HepG2 (cell line): ENCODE measurements at regions not wholly inside any gene's neighbourhood (a gene's known extent, or its start where the extent isn't known, plus 50 kb on each side); places are given as distances from the start of the nearest gene placed in this dataset.
A peak's percentile ranks its signal among the peaks of the same experiment; 100 is the strongest.

Source experiments
- ATF7 ChIP-seq, 2 experiments: fragments of 450-650 bp in 1 of 2; sonication (generic) in 1 of 2; formaldehyde crosslinking in 1 of 2; IDR thresholded peaks; 2 replicates each; pipeline versions ENCODE4 v1.4.0 to v1.6.1; 2016 to 2020; ENCODE audit warnings: antibody characterized with exemption in 1 of 2, mild to moderate bottlenecking in 1 of 2, missing genetic modification reagents in 1 of 2
- ATRX ChIP-seq: sonication (generic); formaldehyde crosslinking; IDR thresholded peaks from 2 replicates; pipeline ENCODE4 v1.4.0; 2020; ENCODE audit warnings: missing genetic modification reagents, borderline replicate concordance
- EP300 ChIP-seq, 3 experiments: sonication (generic) in 1 of 3; formaldehyde crosslinking in 1 of 3; IDR thresholded peaks; 2 replicates each; pipeline versions ENCODE4 v1.5.1 to v1.6.1; 2011 to 2020; ENCODE audit warnings: low read depth in 2 of 3, low read length in 2 of 3, borderline replicate concordance in 1 of 3, improper control_type of control experiment in 1 of 3, mild to moderate bottlenecking in 1 of 3, missing genetic modification reagents in 1 of 3, moderate library complexity in 1 of 3
- FOXA3 ChIP-seq: IDR thresholded peaks from 2 replicates; pipeline ENCODE4 v1.6.1; 2016; ENCODE audit warnings: missing genetic modification reagents, missing compliant biosample characterization
- FOXC1 ChIP-seq: sonication (generic); formaldehyde crosslinking; IDR thresholded peaks from 2 replicates; pipeline ENCODE4 v1.8.0; 2022; ENCODE audit warnings: mild to moderate bottlenecking, missing genetic modification reagents, borderline replicate concordance
- FOXJ3 ChIP-seq: sonication (generic); formaldehyde crosslinking; IDR thresholded peaks from 2 replicates; pipeline ENCODE4 v1.4.0; 2020; ENCODE audit warnings: missing genetic modification reagents, mild to moderate bottlenecking, borderline replicate concordance
- FOXP1 ChIP-seq, 2 experiments: fragments of 450-650 bp in 1 of 2; IDR thresholded peaks; 2 replicates each; pipeline ENCODE4 v1.6.1; 2017 to 2018; ENCODE audit warnings: antibody characterized with exemption in 1 of 2
- HNF4G ChIP-seq, 2 experiments: sonication (generic) in 1 of 2; formaldehyde crosslinking in 1 of 2; IDR thresholded peaks; 2 replicates each; pipeline versions ENCODE4 v1.4.0 to v1.6.1; 2011 to 2020; ENCODE audit warnings: borderline replicate concordance in 2 of 2, low read depth in 2 of 2, mild to moderate bottlenecking in 2 of 2, low read length in 1 of 2, missing genetic modification reagents in 1 of 2, moderate library complexity in 1 of 2
- PAF1 ChIP-seq: IDR thresholded peaks from 2 replicates; pipeline ENCODE4 v1.6.1; 2016; ENCODE audit warnings: missing genetic modification reagents, missing compliant biosample characterization
- REPIN1 ChIP-seq: sonication (generic); formaldehyde crosslinking; IDR thresholded peaks from 2 replicates; pipeline ENCODE4 v1.8.0; 2022; ENCODE audit warnings: missing genetic modification reagents, low read depth, mild to moderate bottlenecking, borderline replicate concordance
- SETDB1 ChIP-seq: sonication (generic); formaldehyde crosslinking; IDR thresholded peaks from 2 replicates; pipeline ENCODE4 v1.5.1; 2020; ENCODE audit warnings: missing genetic modification reagents, mild to moderate bottlenecking, borderline replicate concordance
- SOX5 ChIP-seq: IDR thresholded peaks from 2 replicates; pipeline ENCODE4 v1.6.1; 2016; ENCODE audit warnings: borderline replicate concordance
- SP140L ChIP-seq: sonication (generic); formaldehyde crosslinking; IDR thresholded peaks from 2 replicates; pipeline ENCODE4 v1.4.0; 2020; ENCODE audit warnings: missing genetic modification reagents, borderline replicate concordance
- TMF1 ChIP-seq: sonication (generic); formaldehyde crosslinking; IDR thresholded peaks from 2 replicates; pipeline ENCODE4 v1.8.1; 2022; ENCODE audit warnings: low read depth, missing genetic modification reagents
- ZNF431 ChIP-seq: sonication (generic); formaldehyde crosslinking; IDR thresholded peaks from 2 replicates; pipeline ENCODE4 v1.9.0; 2022; ENCODE audit warnings: missing genetic modification reagents, low read depth, mild to moderate bottlenecking, borderline replicate concordance
- ZNF564 ChIP-seq: sonication (generic); formaldehyde crosslinking; IDR thresholded peaks from 2 replicates; pipeline ENCODE4 v1.8.1; 2023; ENCODE audit warnings: mild to moderate bottlenecking, missing genetic modification reagents
- ZNF7 ChIP-seq: IDR thresholded peaks from 2 replicates; pipeline ENCODE4 v1.6.1; 2016; ENCODE audit warnings: missing biosample characterization, missing genetic modification reagents
- TF ChIP-seq, protein P1 (sequence below): fragments of 450-650 bp; IDR thresholded peaks from 2 replicates; pipeline ENCODE4 v1.6.1; 2017; ENCODE audit warnings: mild to moderate bottlenecking
- TF ChIP-seq, protein P2 (sequence below): fragments of 450-650 bp; IDR thresholded peaks from 2 replicates; pipeline ENCODE4 v1.6.1; 2017
- TF ChIP-seq, protein P3 (sequence below): sonication (generic); formaldehyde crosslinking; IDR thresholded peaks from 2 replicates; pipeline ENCODE4 v1.8.0; 2022; ENCODE audit warnings: missing genetic modification reagents, mild to moderate bottlenecking, borderline replicate concordance
- TF ChIP-seq, protein P4 (sequence below): IDR thresholded peaks from 2 replicates; pipeline ENCODE4 v1.4.0; 2020; ENCODE audit warnings: mild to moderate bottlenecking, missing genetic modification reagents

DNA sequence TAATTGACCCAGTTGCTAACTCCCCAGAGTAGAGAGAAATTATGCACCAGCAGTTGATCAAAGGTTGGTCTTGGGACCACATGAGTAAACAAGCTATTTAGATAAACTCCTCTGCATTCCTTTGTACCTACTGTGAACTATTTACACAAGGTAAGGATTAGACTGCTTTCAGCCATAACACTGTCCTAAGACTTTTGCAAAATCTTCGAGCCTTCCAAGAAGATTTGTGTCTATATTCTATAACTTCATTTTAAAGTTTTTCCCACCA is 108.5 kb upstream of the UNC13C start (continued):
- TF ChIP-seq, protein P1, sequence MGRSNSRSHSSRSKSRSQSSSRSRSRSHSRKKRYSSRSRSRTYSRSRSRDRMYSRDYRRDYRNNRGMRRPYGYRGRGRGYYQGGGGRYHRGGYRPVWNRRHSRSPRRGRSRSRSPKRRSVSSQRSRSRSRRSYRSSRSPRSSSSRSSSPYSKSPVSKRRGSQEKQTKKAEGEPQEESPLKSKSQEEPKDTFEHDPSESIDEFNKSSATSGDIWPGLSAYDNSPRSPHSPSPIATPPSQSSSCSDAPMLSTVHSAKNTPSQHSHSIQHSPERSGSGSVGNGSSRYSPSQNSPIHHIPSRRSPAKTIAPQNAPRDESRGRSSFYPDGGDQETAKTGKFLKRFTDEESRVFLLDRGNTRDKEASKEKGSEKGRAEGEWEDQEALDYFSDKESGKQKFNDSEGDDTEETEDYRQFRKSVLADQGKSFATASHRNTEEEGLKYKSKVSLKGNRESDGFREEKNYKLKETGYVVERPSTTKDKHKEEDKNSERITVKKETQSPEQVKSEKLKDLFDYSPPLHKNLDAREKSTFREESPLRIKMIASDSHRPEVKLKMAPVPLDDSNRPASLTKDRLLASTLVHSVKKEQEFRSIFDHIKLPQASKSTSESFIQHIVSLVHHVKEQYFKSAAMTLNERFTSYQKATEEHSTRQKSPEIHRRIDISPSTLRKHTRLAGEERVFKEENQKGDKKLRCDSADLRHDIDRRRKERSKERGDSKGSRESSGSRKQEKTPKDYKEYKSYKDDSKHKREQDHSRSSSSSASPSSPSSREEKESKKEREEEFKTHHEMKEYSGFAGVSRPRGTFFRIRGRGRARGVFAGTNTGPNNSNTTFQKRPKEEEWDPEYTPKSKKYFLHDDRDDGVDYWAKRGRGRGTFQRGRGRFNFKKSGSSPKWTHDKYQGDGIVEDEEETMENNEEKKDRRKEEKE = no peak
- TF ChIP-seq FOXA3 (CRISPR knock-in tag) (peak; percentile 70; the same call in 1 of the 2 replicates), SOX5 (0 out of 2 replicates have a peak, but pooled peaks have one; percentile 12), ATRX (CRISPR knock-in tag) (no peak), ZNF431 (no peak), SETDB1 (CRISPR knock-in tag) (0 out of 2 replicates have a peak, but pooled peaks have one; percentile 36), ZNF7 (CRISPR knock-in tag) (no peak), ZNF564 (CRISPR knock-in tag) (no peak), ATF7 (IDR thresholded peaks at IDR 0.05) (no peak), ATF7 (CRISPR knock-in tag; IDR thresholded peaks at IDR 0.05) (no peak), FOXP1 (IDR thresholded peaks at IDR 0.05) (no peak), FOXP1 (CRISPR knock-in tag; IDR thresholded peaks at IDR 0.05) (peak; percentile 33; the same call in 1 of the 2 replicates), FOXC1 (CRISPR knock-in tag) (no peak), REPIN1 (no peak), HNF4G (IDR thresholded peaks at IDR 0.05; ENCODE audit: borderline replicate concordance, low read depth, low read length) (0 out of 2 replicates have a peak, but pooled peaks have one; percentile 8), HNF4G (CRISPR knock-in tag; IDR thresholded peaks at IDR 0.05; ENCODE audit: borderline replicate concordance, low read depth) (no peak), TMF1 (CRISPR knock-in tag) (no peak), EP300 (IDR thresholded peaks at IDR 0.05; ENCODE audit: low read depth in 2 of 2, low read length in 2 of 2) (peak in 1 of 2 experiments; percentile 5; a peak in 1 of 4 replicates), EP300 (CRISPR knock-in tag; IDR thresholded peaks at IDR 0.05; ENCODE audit: borderline replicate concordance) (no peak), SP140L (CRISPR knock-in tag) (no peak), FOXJ3 (CRISPR knock-in tag) (no peak; the same call in 1 of the 2 replicates), PAF1 (CRISPR knock-in tag) (no peak)
- TF ChIP-seq, protein P2, sequence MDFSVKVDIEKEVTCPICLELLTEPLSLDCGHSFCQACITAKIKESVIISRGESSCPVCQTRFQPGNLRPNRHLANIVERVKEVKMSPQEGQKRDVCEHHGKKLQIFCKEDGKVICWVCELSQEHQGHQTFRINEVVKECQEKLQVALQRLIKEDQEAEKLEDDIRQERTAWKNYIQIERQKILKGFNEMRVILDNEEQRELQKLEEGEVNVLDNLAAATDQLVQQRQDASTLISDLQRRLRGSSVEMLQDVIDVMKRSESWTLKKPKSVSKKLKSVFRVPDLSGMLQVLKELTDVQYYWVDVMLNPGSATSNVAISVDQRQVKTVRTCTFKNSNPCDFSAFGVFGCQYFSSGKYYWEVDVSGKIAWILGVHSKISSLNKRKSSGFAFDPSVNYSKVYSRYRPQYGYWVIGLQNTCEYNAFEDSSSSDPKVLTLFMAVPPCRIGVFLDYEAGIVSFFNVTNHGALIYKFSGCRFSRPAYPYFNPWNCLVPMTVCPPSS = no peak
- TF ChIP-seq, protein P3, sequence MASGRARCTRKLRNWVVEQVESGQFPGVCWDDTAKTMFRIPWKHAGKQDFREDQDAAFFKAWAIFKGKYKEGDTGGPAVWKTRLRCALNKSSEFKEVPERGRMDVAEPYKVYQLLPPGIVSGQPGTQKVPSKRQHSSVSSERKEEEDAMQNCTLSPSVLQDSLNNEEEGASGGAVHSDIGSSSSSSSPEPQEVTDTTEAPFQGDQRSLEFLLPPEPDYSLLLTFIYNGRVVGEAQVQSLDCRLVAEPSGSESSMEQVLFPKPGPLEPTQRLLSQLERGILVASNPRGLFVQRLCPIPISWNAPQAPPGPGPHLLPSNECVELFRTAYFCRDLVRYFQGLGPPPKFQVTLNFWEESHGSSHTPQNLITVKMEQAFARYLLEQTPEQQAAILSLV (CRISPR knock-in tag) = no peak
- TF ChIP-seq, protein P4, sequence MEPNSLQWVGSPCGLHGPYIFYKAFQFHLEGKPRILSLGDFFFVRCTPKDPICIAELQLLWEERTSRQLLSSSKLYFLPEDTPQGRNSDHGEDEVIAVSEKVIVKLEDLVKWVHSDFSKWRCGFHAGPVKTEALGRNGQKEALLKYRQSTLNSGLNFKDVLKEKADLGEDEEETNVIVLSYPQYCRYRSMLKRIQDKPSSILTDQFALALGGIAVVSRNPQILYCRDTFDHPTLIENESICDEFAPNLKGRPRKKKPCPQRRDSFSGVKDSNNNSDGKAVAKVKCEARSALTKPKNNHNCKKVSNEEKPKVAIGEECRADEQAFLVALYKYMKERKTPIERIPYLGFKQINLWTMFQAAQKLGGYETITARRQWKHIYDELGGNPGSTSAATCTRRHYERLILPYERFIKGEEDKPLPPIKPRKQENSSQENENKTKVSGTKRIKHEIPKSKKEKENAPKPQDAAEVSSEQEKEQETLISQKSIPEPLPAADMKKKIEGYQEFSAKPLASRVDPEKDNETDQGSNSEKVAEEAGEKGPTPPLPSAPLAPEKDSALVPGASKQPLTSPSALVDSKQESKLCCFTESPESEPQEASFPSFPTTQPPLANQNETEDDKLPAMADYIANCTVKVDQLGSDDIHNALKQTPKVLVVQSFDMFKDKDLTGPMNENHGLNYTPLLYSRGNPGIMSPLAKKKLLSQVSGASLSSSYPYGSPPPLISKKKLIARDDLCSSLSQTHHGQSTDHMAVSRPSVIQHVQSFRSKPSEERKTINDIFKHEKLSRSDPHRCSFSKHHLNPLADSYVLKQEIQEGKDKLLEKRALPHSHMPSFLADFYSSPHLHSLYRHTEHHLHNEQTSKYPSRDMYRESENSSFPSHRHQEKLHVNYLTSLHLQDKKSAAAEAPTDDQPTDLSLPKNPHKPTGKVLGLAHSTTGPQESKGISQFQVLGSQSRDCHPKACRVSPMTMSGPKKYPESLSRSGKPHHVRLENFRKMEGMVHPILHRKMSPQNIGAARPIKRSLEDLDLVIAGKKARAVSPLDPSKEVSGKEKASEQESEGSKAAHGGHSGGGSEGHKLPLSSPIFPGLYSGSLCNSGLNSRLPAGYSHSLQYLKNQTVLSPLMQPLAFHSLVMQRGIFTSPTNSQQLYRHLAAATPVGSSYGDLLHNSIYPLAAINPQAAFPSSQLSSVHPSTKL (CRISPR knock-in tag) = 0 out of 2 replicates have a peak, but pooled peaks have one; percentile 13
